ENCODE measurements at regions not wholly inside any gene's neighbourhood (a gene's known extent, or its start where the extent isn't known, plus 50 kb on each side); places are given as distances from the start of the nearest gene placed in this dataset.

GRCh38 chr1:182195733-182196132, 134.2 kb upstream of the ZNF648 start:
- DNase-seq (ENCODE audit: low spot score), result no peak

GRCh38 chr1:182193908-182194550, 132.5 kb upstream of the ZNF648 start:
- DNase-seq (ENCODE audit: low spot score), result no peak

GRCh38 chr1:182192966-182193365, 131.5 kb upstream of the ZNF648 start:
- no peak for DNase-seq (ENCODE audit: low spot score)

GRCh38 chr1:182192215-182192614, 130.7 kb upstream of the ZNF648 start:
- DNase-seq (ENCODE audit: low spot score), result no peak

GRCh38 chr1:182191381-182192115, 130.0 kb upstream of the ZNF648 start:
- DNase-seq (ENCODE audit: low spot score), result peak; percentile 77

GRCh38 chr1:182189535-182190066, 128.1 kb upstream of the ZNF648 start:
- no peak for DNase-seq (ENCODE audit: low spot score)

- no peak for DNase-seq (ENCODE audit: low spot score)
These were observed 125.2 kb upstream of the ZNF648 start for GRCh38 chr1:182186757-182187146.

- peak; percentile 76 for DNase-seq (ENCODE audit: low spot score)
These were observed 124.6 kb upstream of the ZNF648 start for GRCh38 chr1:182185842-182186756.

- DNase-seq (ENCODE audit: low spot score), result no peak
These were observed 123.6 kb upstream of the ZNF648 start for GRCh38 chr1:182185136-182185535.

- DNase-seq (ENCODE audit: low spot score), result no peak
These were observed 122.1 kb upstream of the ZNF648 start for GRCh38 chr1:182183606-182184005.

- DNase-seq (ENCODE audit: low spot score), result no peak
These were observed 120.8 kb upstream of the ZNF648 start for GRCh38 chr1:182182311-182182710.

GRCh38 chr1:182181167-182181572, 119.7 kb upstream of the ZNF648 start:
- DNase-seq (ENCODE audit: low spot score), result peak; percentile 60

- DNase-seq (ENCODE audit: low spot score), result no peak
These were observed 113.9 kb upstream of the ZNF648 start for GRCh38 chr1:182175361-182175931.

GRCh38 chr1:182174513-182174855, 113.0 kb upstream of the ZNF648 start:
- no peak for DNase-seq (ENCODE audit: low spot score)

- peak; percentile 29 for DNase-seq (ENCODE audit: low spot score)
These were observed 112.4 kb upstream of the ZNF648 start for GRCh38 chr1:182173808-182174512.

GRCh38 chr1:182172699-182173098, 111.2 kb upstream of the ZNF648 start:
- DNase-seq (ENCODE audit: low spot score), result no peak

GRCh38 chr1:182170891-182171461, 109.5 kb upstream of the ZNF648 start:
- DNase-seq (ENCODE audit: low spot score), result no peak

- no peak for DNase-seq (ENCODE audit: low spot score)
These were observed 107.7 kb upstream of the ZNF648 start for GRCh38 chr1:182169203-182169602.

GRCh38 chr1:182166750-182167149, 105.2 kb upstream of the ZNF648 start:
- DNase-seq (ENCODE audit: low spot score), result no peak

- DNase-seq (ENCODE audit: low spot score), result no peak
These were observed 104.8 kb upstream of the ZNF648 start for GRCh38 chr1:182166321-182166720.

GRCh38 chr1:182164273-182164672, 102.8 kb upstream of the ZNF648 start:
- no peak for DNase-seq (ENCODE audit: low spot score)
